Trophoblast cell (in vitro differentiated cells and primary cell): ENCODE measurements at regions not wholly inside any gene's neighbourhood (a gene's known extent, or its start where the extent isn't known, plus 50 kb on each side); places are given as distances from the start of the nearest gene placed in this dataset.
A peak's percentile ranks its signal among the peaks of the same experiment; 100 is the strongest.

Experiments
- DNase-seq, 2 donors: peaks; one replicate each; pipeline ENCODE4 v3.0.0-alpha.2; 2016
- H2AFZ ChIP-seq: 2 replicates; pipeline ENCODE4 v1.6.1; 2013; ENCODE audit warnings: low read length, moderate library complexity, mild to moderate bottlenecking; ENCODE audit not compliant: insufficient read depth, poor library complexity
- H2AK5ac ChIP-seq: 2 replicates; pipeline ENCODE4 v1.6.1; 2013; ENCODE audit warnings: mild to moderate bottlenecking, low read length
- H2BK120ac ChIP-seq: 2 replicates; pipeline ENCODE4 v1.6.1; 2013; ENCODE audit warnings: low read length, mild to moderate bottlenecking, moderate library complexity; ENCODE audit not compliant: insufficient read depth, poor library complexity
- H2BK12ac ChIP-seq: 2 replicates; pipeline ENCODE4 v1.6.1; 2013; ENCODE audit warnings: mild to moderate bottlenecking, low read length, moderate library complexity
- H2BK5ac ChIP-seq: 2 replicates; pipeline ENCODE4 v1.6.1; 2013; ENCODE audit warnings: low read length, low read depth, moderate library complexity, mild to moderate bottlenecking; ENCODE audit not compliant: poor library complexity
- H3K14ac ChIP-seq: 2 replicates; pipeline ENCODE4 v1.6.1; 2013; ENCODE audit warnings: mild to moderate bottlenecking, low read length
- H3K18ac ChIP-seq: 2 replicates; pipeline ENCODE4 v1.6.1; 2013; ENCODE audit warnings: mild to moderate bottlenecking, low read length
- H3K23ac ChIP-seq: 2 replicates; pipeline ENCODE4 v1.6.1; 2013; ENCODE audit warnings: low read length
- H3K27ac ChIP-seq: 2 replicates; pipeline ENCODE4 v1.5.1; 2013; ENCODE audit warnings: low read depth, mild to moderate bottlenecking, inconsistent platforms, low read length, moderate library complexity
- H3K27me3 ChIP-seq: 2 replicates; pipeline ENCODE4 v1.6.1; 2013; ENCODE audit warnings: inconsistent platforms, mild to moderate bottlenecking, low read length, moderate library complexity; ENCODE audit not compliant: insufficient read depth
- H3K36me3 ChIP-seq, 2 experiments: 1 replicate in 1 of 2; 2 replicates in 1 of 2; pipeline ENCODE4 v1.6.1; 2013; ENCODE audit warnings: low read length in 2 of 2, mild to moderate bottlenecking in 2 of 2, moderate library complexity in 1 of 2; ENCODE audit not compliant: insufficient read depth in 2 of 2, control insufficient read depth in 1 of 2
- H3K4ac ChIP-seq: 2 replicates; pipeline ENCODE4 v1.6.1; 2013; ENCODE audit warnings: low read depth, mild to moderate bottlenecking, low read length, moderate library complexity
- H3K4me1 ChIP-seq, 2 experiments: 1 replicate in 1 of 2; 2 replicates in 1 of 2; pipeline ENCODE4 v1.6.1; 2013; ENCODE audit warnings: low read length in 2 of 2, mild to moderate bottlenecking in 2 of 2, moderate library complexity in 1 of 2; ENCODE audit not compliant: insufficient read depth in 2 of 2, control insufficient read depth in 1 of 2
- H3K4me2 ChIP-seq: 2 replicates; pipeline ENCODE4 v1.6.1; 2013; ENCODE audit warnings: inconsistent platforms, mild to moderate bottlenecking, low read length, moderate library complexity
- H3K4me3 ChIP-seq: 2 replicates; pipeline ENCODE4 v1.5.1; 2013; ENCODE audit warnings: mild to moderate bottlenecking, low read depth, low read length, inconsistent platforms
- H3K79me1 ChIP-seq: one replicate; pipeline ENCODE4 v1.6.1; 2013; ENCODE audit warnings: low read length
- H3K79me2 ChIP-seq: 2 replicates; pipeline ENCODE4 v1.6.1; 2013; ENCODE audit warnings: low read length, mild to moderate bottlenecking; ENCODE audit not compliant: control insufficient read depth, insufficient read depth, poor library complexity
- H3K9ac ChIP-seq: 2 replicates; pipeline ENCODE4 v1.6.1; 2013; ENCODE audit warnings: mild to moderate bottlenecking, low read length
- H3K9me3 ChIP-seq: 2 replicates; pipeline ENCODE4 v1.6.1; 2013; ENCODE audit warnings: low read depth, mild to moderate bottlenecking, control low read depth, inconsistent platforms, low read length; ENCODE audit not compliant: insufficient read depth
- H4K12ac ChIP-seq: 2 replicates; pipeline ENCODE4 v1.6.1; 2013; ENCODE audit warnings: low read depth, mild to moderate bottlenecking, low read length, moderate library complexity
- H4K8ac ChIP-seq: 2 replicates; pipeline ENCODE4 v1.6.1; 2013; ENCODE audit warnings: low read depth, mild to moderate bottlenecking, low read length, moderate library complexity
- H4K91ac ChIP-seq: one replicate; pipeline ENCODE4 v1.6.1; 2013; ENCODE audit warnings: low read depth, mild to moderate bottlenecking, low read length, moderate library complexity
- whole genome bisulfite sequencing: extraction: QIAGEN DNeasy Blood & Tissue Kit; methylation state at CpG from one replicate; pipeline ENCODE4 v1.1.7; 2013; ENCODE audit warnings: missing lambda C conversion rate; ENCODE audit not compliant: insufficient read length, insufficient coverage; ENCODE audit errors: extremely low coverage; 5-methylcytosine and 5-hydroxymethylcytosine counted together

DNA sequence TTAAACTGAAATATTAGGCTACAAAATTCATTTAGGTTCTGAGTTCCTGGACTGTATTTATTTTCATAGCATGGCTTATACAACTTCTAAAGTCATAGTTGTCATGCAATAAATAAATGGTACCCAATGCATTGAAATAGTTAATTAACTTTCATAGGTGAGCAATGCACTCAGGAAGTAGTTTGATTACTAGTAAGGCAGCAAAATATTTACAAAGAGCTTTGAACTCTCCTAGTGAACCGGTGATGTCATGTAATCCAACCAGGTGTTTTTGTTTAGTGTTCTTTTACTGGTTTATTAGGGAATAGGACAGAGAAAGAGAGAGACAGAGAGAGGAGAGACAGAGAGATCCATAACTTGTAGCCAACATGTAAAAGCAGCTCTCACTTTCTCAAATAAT is 228.6 kb upstream of the CTSO start:
- no peaks in the 10 kb centered on the region for H3K27me3 ChIP-seq
- no peaks in the 10 kb centered on the region for H3K79me1 ChIP-seq
- DNase-seq: no peak
- no peak overlapping the region for H3K4me3 ChIP-seq
- H4K12ac ChIP-seq: no peak overlapping the region
- no peak overlapping the region for H2BK120ac ChIP-seq
- no peak overlapping the region for H2BK12ac ChIP-seq
- no peak overlapping the region for H2AK5ac ChIP-seq
- no peak overlapping the region for H3K27ac ChIP-seq
- H3K4me1 ChIP-seq: no peaks in the 10 kb centered on the region
- no peak overlapping the region for H2BK5ac ChIP-seq
- no peak overlapping the region for H3K4ac ChIP-seq
- H3K36me3 ChIP-seq: no peaks in the 10 kb centered on the region
- H3K18ac ChIP-seq: no peak overlapping the region
- H3K9ac ChIP-seq: no peak overlapping the region
- no peak overlapping the region for H3K23ac ChIP-seq
- WGBS: no CpG with 5 or more reads among the region's 1 CpG
- H2AFZ ChIP-seq: no peak overlapping the region
- H3K9me3 ChIP-seq: no peaks in the 10 kb centered on the region
- H3K79me2 ChIP-seq: no peaks in the 10 kb centered on the region
- H4K8ac ChIP-seq: no peak overlapping the region
- no peak overlapping the region for H4K91ac ChIP-seq
- no peak overlapping the region for H3K4me2 ChIP-seq
- H3K14ac ChIP-seq: no peak overlapping the region

- no CpG with 5 or more reads among the region's 3 CpGs for WGBS
- H2AFZ ChIP-seq: no peak overlapping the region
- no peak overlapping the region for H2BK120ac ChIP-seq
- H3K23ac ChIP-seq: no peak overlapping the region
- H3K4ac ChIP-seq: no peak overlapping the region
- H3K4me2 ChIP-seq: no peak overlapping the region
- no peak overlapping the region for H2AK5ac ChIP-seq
- H3K14ac ChIP-seq: no peak overlapping the region
- H3K79me1 ChIP-seq: no peaks in the 10 kb centered on the region
- H4K12ac ChIP-seq: no peak overlapping the region
- H3K79me2 ChIP-seq: no peaks in the 10 kb centered on the region
- no peak for DNase-seq
- no peak overlapping the region for H3K27ac ChIP-seq
- no peak overlapping the region for H2BK12ac ChIP-seq
- H2BK5ac ChIP-seq: no peak overlapping the region
- H3K9ac ChIP-seq: no peak overlapping the region
- no peak overlapping the region for H3K18ac ChIP-seq
- peaks cover 0 to 2% of the 10 kb centered on the region in 2 experiments for H3K36me3 ChIP-seq
- no peaks in the 10 kb centered on the region for H3K9me3 ChIP-seq
- no peaks in the 10 kb centered on the region for H3K4me1 ChIP-seq
- H4K8ac ChIP-seq: no peak overlapping the region
- H3K4me3 ChIP-seq: no peak overlapping the region
- no peaks in the 10 kb centered on the region for H3K27me3 ChIP-seq
- no peak overlapping the region for H4K91ac ChIP-seq
Measured at GRCh38 chr4:156177941-156178340, 224.3 kb upstream of the CTSO start.

GRCh38 chr4:156176896-156177295 is 223.2 kb upstream of the CTSO start:
- no peaks in the 10 kb centered on the region for H3K4me1 ChIP-seq
- WGBS: no CpG with 5 or more reads among the region's 3 CpGs
- no peak overlapping the region for H3K14ac ChIP-seq
- no peak overlapping the region for H4K8ac ChIP-seq
- no peak overlapping the region for H2AK5ac ChIP-seq
- H3K9me3 ChIP-seq: no peaks in the 10 kb centered on the region
- no peaks in the 10 kb centered on the region for H3K79me2 ChIP-seq
- peaks cover 0 to 3% of the 10 kb centered on the region in 2 experiments for H3K36me3 ChIP-seq
- H3K4me3 ChIP-seq: no peak overlapping the region
- no peak overlapping the region for H3K9ac ChIP-seq
- no peak overlapping the region for H3K4me2 ChIP-seq
- H4K12ac ChIP-seq: no peak overlapping the region
- no peak overlapping the region for H3K4ac ChIP-seq
- H3K18ac ChIP-seq: no peak overlapping the region
- H3K79me1 ChIP-seq: no peaks in the 10 kb centered on the region
- no peak overlapping the region for H2BK12ac ChIP-seq
- H2BK120ac ChIP-seq: no peak overlapping the region
- DNase-seq: peak in 1 of 2 donors; percentile 10
- no peak overlapping the region for H2BK5ac ChIP-seq
- H3K27ac ChIP-seq: no peak overlapping the region
- no peak overlapping the region for H3K23ac ChIP-seq
- H2AFZ ChIP-seq: no peak overlapping the region
- H3K27me3 ChIP-seq: no peaks in the 10 kb centered on the region
- no peak overlapping the region for H4K91ac ChIP-seq

GRCh38 chr4:156173937-156174336 is 220.3 kb upstream of the CTSO start:
- Histone ChIP-seq H3K36me3 (peaks cover 0 to 3% of the 10 kb centered on the region in 2 experiments), H3K4me3 (no peak overlapping the region), H4K8ac (no peak overlapping the region), H4K12ac (no peak overlapping the region), H3K79me2 (no peaks in the 10 kb centered on the region), H3K4me2 (no peak overlapping the region), H2BK12ac (no peak overlapping the region), H3K9ac (no peak overlapping the region), H3K27ac (no peak overlapping the region), H3K18ac (no peak overlapping the region), H3K9me3 (no peaks in the 10 kb centered on the region), H2BK120ac (no peak overlapping the region), H2BK5ac (no peak overlapping the region), H3K14ac (no peak overlapping the region), H3K4ac (no peak overlapping the region), H3K79me1 (no peaks in the 10 kb centered on the region), H3K4me1 (no peaks in the 10 kb centered on the region), H3K23ac (no peak overlapping the region), H4K91ac (no peak overlapping the region), H2AK5ac (no peak overlapping the region), H3K27me3 (no peaks in the 10 kb centered on the region), H2AFZ (no peak overlapping the region)
- no peak for DNase-seq
- no CpG with 5 or more reads among the region's 1 CpG for WGBS
